Type B pancreatic cell (in vitro differentiated cells): ENCODE measurements at regions not wholly inside any gene's neighbourhood (a gene's known extent, or its start where the extent isn't known, plus 50 kb on each side); places are given as distances from the start of the nearest gene placed in this dataset.

Experiments
- DNase-seq: peaks from one replicate; pipeline ENCODE4 v3.0.0; 2021; ENCODE audit warnings: mixed read lengths; ENCODE audit not compliant: unreplicated experiment; ENCODE audit errors: extremely low spot score
- H3K27ac Mint-ChIP-seq: 2 replicates; pipeline ENCODE4 v1.8.0; 2021; ENCODE audit warnings: mild to moderate bottlenecking, mixed read lengths
- H3K27me3 Mint-ChIP-seq: 2 replicates; pipeline ENCODE4 v1.8.0; 2021; ENCODE audit warnings: mixed read lengths
- H3K36me3 Mint-ChIP-seq: 2 replicates; pipeline ENCODE4 v1.8.0; 2021; ENCODE audit warnings: mixed read lengths
- H3K4me1 Mint-ChIP-seq: one replicate; pipeline ENCODE4 v1.8.0; 2021; ENCODE audit warnings: mixed read lengths; ENCODE audit not compliant: unreplicated experiment
- H3K4me3 Mint-ChIP-seq: 2 replicates; pipeline ENCODE4 v1.8.0; 2021; ENCODE audit warnings: mild to moderate bottlenecking, mixed read lengths
- H3K9me3 Mint-ChIP-seq: 2 replicates; pipeline ENCODE4 v1.8.0; 2021; ENCODE audit warnings: mixed read lengths
- TF ChIP-seq, protein P1 (sequence below): fragments of 200-600 bp; sonication (generic); conservative IDR thresholded peaks from 2 replicates; pipeline ENCODE4 v1.5.0; 2021; ENCODE audit warnings: antibody characterized with exemption, mild to moderate bottlenecking

DNA sequence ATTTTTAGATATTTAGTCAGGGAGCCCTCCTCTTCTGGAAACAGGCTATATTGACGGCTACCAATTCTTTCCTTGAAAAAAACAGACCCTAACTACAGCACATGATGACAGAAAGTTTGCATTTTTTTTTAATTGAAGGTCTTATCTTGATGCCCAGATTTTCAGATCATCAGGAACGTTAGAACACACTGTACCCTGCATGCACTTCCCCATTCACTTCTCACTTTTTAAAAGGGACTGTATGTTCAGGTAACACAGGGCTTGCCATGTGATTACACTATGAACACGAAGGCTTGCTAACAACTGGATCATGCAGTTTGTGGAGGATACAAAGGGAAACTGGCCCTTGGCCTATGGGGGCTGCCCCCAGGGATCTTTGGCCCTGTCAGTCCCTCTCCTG is 92.6 kb downstream of the RPS29 start:
- Mint-ChIP-seq H3K36me3 (no peaks in the 10 kb centered on the region), H3K4me1 (peaks cover 4% of the 10 kb centered on the region), H3K9me3 (peaks cover 4% of the 10 kb centered on the region), H3K27ac (no peak overlapping the region), H3K27me3 (peaks cover 14% of the 10 kb centered on the region), H3K4me3 (no peak overlapping the region)
- no peak for DNase-seq
- TF ChIP-seq, protein P1, sequence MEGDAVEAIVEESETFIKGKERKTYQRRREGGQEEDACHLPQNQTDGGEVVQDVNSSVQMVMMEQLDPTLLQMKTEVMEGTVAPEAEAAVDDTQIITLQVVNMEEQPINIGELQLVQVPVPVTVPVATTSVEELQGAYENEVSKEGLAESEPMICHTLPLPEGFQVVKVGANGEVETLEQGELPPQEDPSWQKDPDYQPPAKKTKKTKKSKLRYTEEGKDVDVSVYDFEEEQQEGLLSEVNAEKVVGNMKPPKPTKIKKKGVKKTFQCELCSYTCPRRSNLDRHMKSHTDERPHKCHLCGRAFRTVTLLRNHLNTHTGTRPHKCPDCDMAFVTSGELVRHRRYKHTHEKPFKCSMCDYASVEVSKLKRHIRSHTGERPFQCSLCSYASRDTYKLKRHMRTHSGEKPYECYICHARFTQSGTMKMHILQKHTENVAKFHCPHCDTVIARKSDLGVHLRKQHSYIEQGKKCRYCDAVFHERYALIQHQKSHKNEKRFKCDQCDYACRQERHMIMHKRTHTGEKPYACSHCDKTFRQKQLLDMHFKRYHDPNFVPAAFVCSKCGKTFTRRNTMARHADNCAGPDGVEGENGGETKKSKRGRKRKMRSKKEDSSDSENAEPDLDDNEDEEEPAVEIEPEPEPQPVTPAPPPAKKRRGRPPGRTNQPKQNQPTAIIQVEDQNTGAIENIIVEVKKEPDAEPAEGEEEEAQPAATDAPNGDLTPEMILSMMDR, result no peak

DNA sequence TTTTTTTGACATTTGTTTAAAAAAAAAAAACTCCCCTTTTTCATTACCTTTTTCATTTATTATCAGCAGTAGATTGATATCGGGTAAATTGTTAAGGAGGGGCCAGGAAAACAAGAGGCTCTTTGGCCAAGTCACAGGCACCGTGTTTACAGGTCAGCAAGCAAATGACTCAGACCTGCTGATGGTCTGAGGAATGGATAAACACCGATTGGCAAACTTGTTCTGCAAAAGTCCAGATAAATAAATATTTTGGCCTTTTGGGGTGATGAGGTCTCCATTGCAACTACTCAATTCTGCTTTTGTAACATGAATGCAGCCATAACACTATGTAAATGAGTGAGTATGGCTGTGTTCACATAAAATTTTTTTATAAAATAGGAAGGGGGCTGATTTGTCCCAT is 94.0 kb downstream of the RPS29 start:
- TF ChIP-seq, protein P1, result no peak
- Mint-ChIP-seq H3K4me1 (no peaks in the 10 kb centered on the region), H3K27me3 (peaks cover 12% of the 10 kb centered on the region), H3K36me3 (no peaks in the 10 kb centered on the region), H3K4me3 (no peak overlapping the region), H3K27ac (no peak overlapping the region), H3K9me3 (peaks cover 6% of the 10 kb centered on the region)
- no peak for DNase-seq

DNA sequence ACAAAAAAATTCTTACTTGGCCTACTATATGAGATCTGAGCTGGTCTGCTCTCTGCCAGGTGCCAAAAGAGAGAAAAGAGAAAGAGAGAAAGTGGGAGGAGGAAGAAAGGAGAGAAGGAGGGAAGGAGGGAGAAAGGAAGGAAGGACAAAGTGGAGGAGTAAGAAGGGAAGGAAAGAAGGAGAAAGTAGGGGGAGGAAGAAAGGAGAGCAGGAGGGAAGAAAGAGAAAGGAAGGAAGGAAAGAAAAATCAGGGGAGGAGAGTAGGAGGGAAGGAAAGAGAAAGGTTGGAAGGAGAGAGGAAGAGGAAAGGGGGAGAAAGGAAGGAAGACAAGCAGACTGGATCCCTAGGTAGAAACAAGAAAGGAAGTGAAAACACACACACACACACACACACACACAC is 96.8 kb downstream of the RPS29 start:
- TF ChIP-seq, protein P1, result no peak
- H3K27me3 Mint-ChIP-seq, result peaks cover 5% of the 10 kb centered on the region
- DNase-seq, result no peak
- H3K4me1 Mint-ChIP-seq, result no peaks in the 10 kb centered on the region
- peaks cover 6% of the 10 kb centered on the region for H3K9me3 Mint-ChIP-seq
- H3K36me3 Mint-ChIP-seq, result no peaks in the 10 kb centered on the region
- H3K27ac Mint-ChIP-seq, result no peak overlapping the region
- no peak overlapping the region for H3K4me3 Mint-ChIP-seq

DNA sequence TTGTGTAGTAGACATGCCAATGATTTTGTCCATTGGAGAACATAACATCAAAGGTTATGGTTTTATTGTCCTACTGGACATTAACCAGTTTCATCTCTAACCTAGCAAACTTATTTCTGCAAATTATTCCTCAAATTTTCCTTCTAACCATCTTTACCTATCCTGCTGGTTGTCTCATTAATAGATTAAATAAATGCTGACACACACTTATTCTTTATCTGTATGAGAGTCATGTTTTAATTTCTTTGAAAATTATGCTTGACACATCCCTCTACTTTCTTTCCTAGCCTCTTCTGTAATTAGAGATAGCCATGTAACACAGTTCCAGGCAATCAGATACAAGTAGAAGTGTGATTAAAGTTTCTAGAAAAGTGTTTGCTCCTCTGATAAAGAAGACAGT is 98.9 kb downstream of the RPS29 start:
- no peaks in the 10 kb centered on the region for H3K4me1 Mint-ChIP-seq
- no peak overlapping the region for H3K27ac Mint-ChIP-seq
- peaks cover 9% of the 10 kb centered on the region for H3K27me3 Mint-ChIP-seq
- no peak for DNase-seq
- peaks cover 6% of the 10 kb centered on the region for H3K9me3 Mint-ChIP-seq
- TF ChIP-seq, protein P1, result no peak
- no peak overlapping the region for H3K4me3 Mint-ChIP-seq
- no peaks in the 10 kb centered on the region for H3K36me3 Mint-ChIP-seq

DNA sequence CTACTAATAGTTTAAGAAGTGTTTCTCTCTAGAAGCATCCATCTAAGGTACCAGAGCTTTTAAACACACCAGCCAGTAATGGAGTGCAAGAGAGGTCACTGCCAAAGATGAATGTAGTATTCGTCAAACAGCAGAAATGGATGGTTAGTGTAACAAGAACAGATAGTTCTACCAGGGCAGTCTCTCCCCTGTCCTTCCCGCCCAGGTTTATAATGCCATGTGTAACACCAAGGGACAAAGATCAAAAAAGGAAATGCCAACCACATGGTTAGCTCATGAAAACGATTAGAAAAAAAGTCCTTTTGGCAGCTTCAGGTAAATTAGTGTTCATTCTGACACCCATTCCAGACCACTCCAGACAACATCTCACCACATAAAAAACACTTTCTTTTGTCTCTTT is 100.9 kb downstream of the RPS29 start:
- DNase-seq, result no peak
- peaks cover 8% of the 10 kb centered on the region for H3K27me3 Mint-ChIP-seq
- no peak overlapping the region for H3K27ac Mint-ChIP-seq
- peaks cover 6% of the 10 kb centered on the region for H3K9me3 Mint-ChIP-seq
- H3K4me1 Mint-ChIP-seq, result no peaks in the 10 kb centered on the region
- TF ChIP-seq, protein P1, result no peak
- H3K36me3 Mint-ChIP-seq, result no peaks in the 10 kb centered on the region
- no peak overlapping the region for H3K4me3 Mint-ChIP-seq

DNA sequence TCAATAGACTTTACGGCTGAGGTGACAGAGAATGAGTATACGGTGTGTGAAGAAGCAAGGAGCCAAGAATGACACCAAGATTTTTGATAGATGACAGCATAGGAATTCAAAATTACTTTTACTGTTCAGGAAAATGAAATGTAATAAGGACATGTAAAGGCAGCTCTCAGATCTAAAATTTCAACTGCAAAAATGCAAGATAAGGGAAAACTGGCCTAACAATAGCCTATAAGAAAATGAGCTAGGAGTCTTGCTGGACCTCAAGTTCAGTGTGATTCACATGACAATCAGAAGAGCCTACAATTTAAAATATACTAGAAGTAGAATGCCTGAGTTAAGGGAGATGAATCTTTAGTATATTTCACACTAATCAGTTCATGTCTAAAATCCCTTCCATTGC is 102.0 kb downstream of the RPS29 start:
- TF ChIP-seq, protein P1, result no peak
- no peaks in the 10 kb centered on the region for H3K36me3 Mint-ChIP-seq
- DNase-seq, result no peak
- H3K4me1 Mint-ChIP-seq, result no peaks in the 10 kb centered on the region
- H3K27ac Mint-ChIP-seq, result no peak overlapping the region
- peaks cover 6% of the 10 kb centered on the region for H3K9me3 Mint-ChIP-seq
- H3K4me3 Mint-ChIP-seq, result no peak overlapping the region
- H3K27me3 Mint-ChIP-seq, result peaks cover 4% of the 10 kb centered on the region
